Stomach (tissue), 8 donors: ENCODE measurements at regions not wholly inside any gene's neighbourhood (a gene's known extent, or its start where the extent isn't known, plus 50 kb on each side); places are given as distances from the start of the nearest gene placed in this dataset.

Experiments used
- DNase-seq, 2 donors: peaks; one replicate each; pipeline versions ENCODE4 v3.0.0 to v3.0.0-alpha.2; 2013 to 2019
- H3K27ac ChIP-seq, 5 donors: fragments of 200-600 bp in 4 of 5; sonication (generic) in 4 of 5; one replicate each; pipeline ENCODE4 v1.5.1; 2013 to 2019; ENCODE audit warnings: mild to moderate bottlenecking in 1 of 5, moderate library complexity in 1 of 5
- H3K27me3 ChIP-seq, 3 donors: fragments of 200-600 bp; sonication (generic); one replicate each; pipeline ENCODE4 v1.5.1; 2017 to 2019; ENCODE audit warnings: mixed run types in 1 of 3
- H3K36me3 ChIP-seq, 4 donors: fragments of 200-600 bp; sonication (generic); 1 replicate in 3 of 4; 2 replicates in 1 of 4; pipeline ENCODE4 v1.5.1; 2016 to 2019
- H3K4me1 ChIP-seq, 4 donors: fragments of 200-600 bp; sonication (generic); one replicate each; pipeline ENCODE4 v1.5.1; 2016 to 2019
- H3K4me3 ChIP-seq, 4 donors: fragments of 200-600 bp; sonication (generic) in 3 of 4; one replicate each; pipeline ENCODE4 v1.5.1; 2016 to 2019; ENCODE audit warnings: mild to moderate bottlenecking in 1 of 4
- H3K9me3 ChIP-seq, 4 donors: fragments of 200-600 bp; sonication (generic); one replicate each; pipeline ENCODE4 v1.5.1; 2016 to 2019
- EP300 ChIP-seq: sonication (generic); formaldehyde crosslinking; IDR thresholded peaks from one replicate; pipeline ENCODE4 v1.6.1; 2017; ENCODE audit warnings: antibody characterized with exemption
- POLR2A ChIP-seq, 4 donors: fragments of 450-650 bp; IDR thresholded peaks; one replicate each; pipeline ENCODE4 v1.6.1; 2016; ENCODE audit warnings: antibody characterized with exemption in 4 of 4, control low read depth in 2 of 4, mild to moderate bottlenecking in 1 of 4, moderate library complexity in 1 of 4
- POLR2AphosphoS5 ChIP-seq, 3 donors: sonication (generic); formaldehyde crosslinking; IDR thresholded peaks; one replicate each; pipeline ENCODE4 v1.6.1; 2016; ENCODE audit warnings: antibody characterized with exemption in 3 of 3
- WGBS, 5 donors: extraction: QIAGEN DNeasy Blood & Tissue Kit in 3 of 5; methylation state at CpG; one replicate each; pipeline versions ENCODE4 v1.1.5 to v1.1.7; 2013 to 2018; 5-methylcytosine and 5-hydroxymethylcytosine counted together
- intact Hi-C: fragments of 100-400 bp; cut with DNase I; formaldehyde crosslinking; loops from one replicate; pipeline ENCODE4 v1.15.1; 2023; ENCODE audit warnings: low total_unique reads
- TF ChIP-seq, protein P1 (sequence below), 7 experiments: fragments of 450-650 bp in 4 of 7; fragments of 200-600 bp in 3 of 7; sonication (generic) in 3 of 7; IDR thresholded peaks; one replicate each; pipeline ENCODE4 v1.5.1; 2016 to 2019; ENCODE audit warnings: antibody characterized with exemption in 7 of 7, control low read depth in 2 of 7, mild to moderate bottlenecking in 1 of 7
- donor health status: healthy with polysubstance abuse.
- donor health status: Bipolar disorder and iron deficiency.
- donor health status: healthy.

DNA sequence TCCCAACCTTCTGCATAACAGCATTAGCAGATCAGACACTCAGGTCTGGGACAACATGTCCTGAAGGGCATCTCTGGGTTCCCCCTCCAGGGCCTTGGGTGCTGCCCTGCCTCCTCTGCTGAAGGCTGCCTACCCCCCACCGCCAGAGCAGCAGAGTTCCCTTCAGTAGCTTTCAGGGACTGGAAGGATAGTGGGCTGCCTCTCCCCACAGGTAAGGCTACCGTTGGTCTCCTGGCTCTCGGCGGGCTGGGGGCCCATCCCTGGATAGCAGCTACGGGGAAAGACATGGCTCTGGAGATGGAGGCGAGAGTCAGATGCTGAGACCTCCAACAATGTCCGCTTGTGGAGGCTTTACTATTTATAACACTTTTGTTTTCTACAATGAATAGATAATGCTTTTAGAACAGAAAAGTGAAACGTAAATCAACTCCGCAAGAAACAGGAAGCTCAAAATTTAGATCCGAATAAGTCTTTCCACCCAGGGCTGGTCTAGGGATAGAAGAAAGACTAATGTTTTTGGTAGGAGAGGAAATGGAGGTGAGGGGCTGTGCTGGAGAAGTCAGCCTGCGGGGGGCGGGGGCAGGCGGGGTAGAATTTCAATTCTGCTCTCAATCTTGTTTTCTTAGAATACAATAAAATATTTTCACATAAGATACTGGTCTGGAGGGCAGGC is 58.4 kb downstream of the ARL4C start:
- no peak for DNase-seq
- Histone ChIP-seq H3K4me1 (peaks cover 0 to 5% (median 0%) of the 10 kb centered on the region in 4 donors), H3K4me3 (no peak overlapping the region), H3K36me3 (no peaks in the 10 kb centered on the region), H3K27ac (no peak overlapping the region), H3K9me3 (no peaks in the 10 kb centered on the region), H3K27me3 (no peaks in the 10 kb centered on the region)
- intact Hi-C loops = no loop called here
- WGBS, 5 donors = 58 to 84% (median 74%) methylated on average over 12 to 13 of the region's 13 CpGs
- TF ChIP-seq EP300 (no peak), POLR2AphosphoS5 (IDR thresholded peaks at IDR 0.05) (no peak), POLR2A (IDR thresholded peaks at IDR 0.05) (no peak)
- TF ChIP-seq, protein P1, sequence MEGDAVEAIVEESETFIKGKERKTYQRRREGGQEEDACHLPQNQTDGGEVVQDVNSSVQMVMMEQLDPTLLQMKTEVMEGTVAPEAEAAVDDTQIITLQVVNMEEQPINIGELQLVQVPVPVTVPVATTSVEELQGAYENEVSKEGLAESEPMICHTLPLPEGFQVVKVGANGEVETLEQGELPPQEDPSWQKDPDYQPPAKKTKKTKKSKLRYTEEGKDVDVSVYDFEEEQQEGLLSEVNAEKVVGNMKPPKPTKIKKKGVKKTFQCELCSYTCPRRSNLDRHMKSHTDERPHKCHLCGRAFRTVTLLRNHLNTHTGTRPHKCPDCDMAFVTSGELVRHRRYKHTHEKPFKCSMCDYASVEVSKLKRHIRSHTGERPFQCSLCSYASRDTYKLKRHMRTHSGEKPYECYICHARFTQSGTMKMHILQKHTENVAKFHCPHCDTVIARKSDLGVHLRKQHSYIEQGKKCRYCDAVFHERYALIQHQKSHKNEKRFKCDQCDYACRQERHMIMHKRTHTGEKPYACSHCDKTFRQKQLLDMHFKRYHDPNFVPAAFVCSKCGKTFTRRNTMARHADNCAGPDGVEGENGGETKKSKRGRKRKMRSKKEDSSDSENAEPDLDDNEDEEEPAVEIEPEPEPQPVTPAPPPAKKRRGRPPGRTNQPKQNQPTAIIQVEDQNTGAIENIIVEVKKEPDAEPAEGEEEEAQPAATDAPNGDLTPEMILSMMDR (IDR thresholded peaks at IDR 0.05) = no peak

DNA sequence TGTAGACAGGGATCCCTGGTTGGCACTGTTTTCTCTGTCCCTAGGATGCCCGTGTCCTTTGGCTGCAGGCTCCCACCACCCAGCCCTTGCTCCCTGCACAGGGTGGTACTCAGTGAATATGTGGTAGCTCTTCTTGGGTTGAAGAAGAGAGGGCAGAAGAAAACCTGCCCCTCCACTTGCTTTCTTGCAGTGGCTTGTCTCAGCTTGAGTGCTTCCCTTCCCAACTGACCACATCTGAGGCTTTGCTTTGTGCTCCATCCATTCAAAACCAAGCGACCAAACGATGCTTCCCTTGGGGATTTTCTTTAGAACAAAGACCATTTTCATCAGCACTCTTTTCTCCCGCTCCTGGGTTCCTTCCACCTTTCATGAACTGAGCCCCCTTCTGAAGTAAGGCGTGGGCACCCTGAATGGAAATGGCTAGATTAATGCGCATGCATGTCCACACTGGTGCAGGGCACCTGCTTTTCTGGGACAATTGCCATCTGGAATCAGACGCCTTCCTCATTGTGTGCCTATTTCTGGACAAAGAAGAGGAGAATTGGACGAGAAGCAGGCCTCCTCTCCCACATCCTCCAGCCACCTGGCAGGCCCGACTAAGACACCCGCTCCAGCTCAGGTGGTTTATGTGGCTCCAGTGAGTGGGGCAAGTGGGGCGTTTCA is 59.1 kb downstream of the ARL4C start:
- 72 to 84% (median 74%) methylated on average over 8 to 11 of the region's 11 CpGs for WGBS, 5 donors
- TF ChIP-seq POLR2A (IDR thresholded peaks at IDR 0.05) (no peak), POLR2AphosphoS5 (IDR thresholded peaks at IDR 0.05) (no peak), EP300 (no peak)
- TF ChIP-seq, protein P1 (IDR thresholded peaks at IDR 0.05) = no peak
- no peaks in the 10 kb centered on the region for H3K27me3 ChIP-seq
- no peak for DNase-seq
- H3K9me3 ChIP-seq = no peaks in the 10 kb centered on the region
- H3K4me1 ChIP-seq = peaks cover 0 to 5% (median 0%) of the 10 kb centered on the region in 4 donors
- H3K36me3 ChIP-seq = no peaks in the 10 kb centered on the region
- intact Hi-C loops = no loop called here
- H3K4me3 ChIP-seq = no peak overlapping the region
- H3K27ac ChIP-seq = no peak overlapping the region

DNA sequence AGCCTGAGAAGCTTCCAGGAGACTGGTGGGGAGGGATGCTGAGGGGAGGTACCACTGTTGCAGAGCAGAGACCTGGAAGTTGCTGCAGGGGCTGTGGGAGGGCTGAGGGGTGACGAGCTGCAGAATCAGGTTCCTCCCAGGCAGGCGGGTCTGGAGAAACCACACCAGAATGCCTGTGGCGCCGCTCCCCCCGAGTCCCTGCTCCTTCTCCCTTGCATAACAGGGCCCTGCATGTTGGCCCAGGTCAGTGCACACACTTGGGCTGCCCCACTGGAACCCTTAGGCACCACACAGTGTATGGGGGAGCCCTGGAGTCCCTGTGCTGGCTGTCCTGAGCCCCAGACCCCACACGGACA is 60.4 kb downstream of the ARL4C start:
- H3K9me3 ChIP-seq = no peaks in the 10 kb centered on the region
- H3K4me3 ChIP-seq = no peak overlapping the region
- DNase-seq = no peak
- H3K27me3 ChIP-seq = no peaks in the 10 kb centered on the region
- H3K27ac ChIP-seq = no peak overlapping the region
- H3K36me3 ChIP-seq = no peaks in the 10 kb centered on the region
- intact Hi-C loops = no loop called here
- 80 to 91% (median 88%) methylated on average over 2 to 6 of the region's 6 CpGs for WGBS, 5 donors
- peaks cover 0 to 5% (median 0%) of the 10 kb centered on the region in 4 donors for H3K4me1 ChIP-seq
- TF ChIP-seq EP300 (no peak), POLR2AphosphoS5 (IDR thresholded peaks at IDR 0.05) (no peak), POLR2A (IDR thresholded peaks at IDR 0.05) (no peak)
- TF ChIP-seq, protein P1 (IDR thresholded peaks at IDR 0.05) = no peak

DNA sequence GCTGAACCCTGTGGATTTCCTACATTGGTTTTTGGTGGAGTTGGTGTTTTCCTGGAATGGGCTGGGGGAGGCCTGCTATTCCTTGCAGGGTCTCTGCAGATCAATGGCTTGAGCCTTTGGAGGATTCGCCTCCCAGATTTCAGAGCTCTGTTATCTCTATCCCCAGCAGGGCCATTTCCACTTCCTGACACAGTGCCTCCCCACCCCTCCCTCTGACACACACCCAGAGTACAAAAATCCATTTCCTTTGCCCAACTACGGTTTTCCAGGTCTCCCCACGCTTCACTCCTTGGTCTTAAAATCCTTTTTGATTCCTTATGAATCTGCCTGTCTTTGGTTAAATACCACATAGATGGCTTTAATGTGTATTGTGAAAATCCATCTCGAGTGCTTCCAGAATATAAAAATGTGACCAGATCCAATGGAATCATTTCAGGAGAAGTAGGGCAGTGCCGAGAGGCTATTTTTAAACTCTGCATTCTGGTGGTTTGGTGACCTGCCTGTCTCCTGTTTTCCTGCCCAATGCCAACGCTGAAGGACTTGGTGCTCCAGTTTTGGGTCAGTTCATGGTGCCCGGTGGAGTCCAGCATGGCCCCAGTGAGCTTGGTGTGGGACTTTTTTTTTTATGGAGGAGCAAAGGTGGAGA is 60.9 kb downstream of the ARL4C start:
- Histone ChIP-seq H3K36me3 (no peaks in the 10 kb centered on the region), H3K27me3 (no peaks in the 10 kb centered on the region), H3K9me3 (no peaks in the 10 kb centered on the region), H3K4me1 (peaks cover 0 to 5% (median 0%) of the 10 kb centered on the region in 4 donors), H3K4me3 (no peak overlapping the region), H3K27ac (no peak overlapping the region)
- whole genome bisulfite sequencing, 5 donors = 62 to 70% (median 66%) methylated on average over 7 of the region's 7 CpGs
- TF ChIP-seq, protein P1 (IDR thresholded peaks at IDR 0.05) = no peak
- TF ChIP-seq POLR2A (IDR thresholded peaks at IDR 0.05) = no peak
- TF ChIP-seq POLR2AphosphoS5 (IDR thresholded peaks at IDR 0.05) = no peak
- TF ChIP-seq EP300 = no peak
- intact Hi-C loops = no loop called here
- DNase-seq = no peak
